Thyroid gland (tissue), 4 donors: ENCODE measurements at regions not wholly inside any gene's neighbourhood (a gene's known extent, or its start where the extent isn't known, plus 50 kb on each side); places are given as distances from the start of the nearest gene placed in this dataset.
"Not testable (repeated sequence)": the region's sequence is repeated elsewhere in the genome, so short reads cannot be mapped to it uniquely, and the experiment has no call there.

Experiments
- DNase-seq, 2 donors: peaks; one replicate each; pipeline ENCODE4 v3.0.0-alpha.2; 2019
- H3K27ac ChIP-seq, 3 donors: fragments of 200-600 bp; sonication (generic); 1 replicate in 2 of 3; 2 replicates in 1 of 3; pipeline ENCODE4 v1.5.1; 2016 to 2019; ENCODE audit warnings: mild to moderate bottlenecking in 1 of 3, moderate library complexity in 1 of 3
- H3K27me3 ChIP-seq: fragments of 200-600 bp; sonication (generic); one replicate; pipeline ENCODE4 v1.5.1; 2019
- H3K36me3 ChIP-seq, 2 donors: fragments of 200-600 bp; sonication (generic); one replicate each; pipeline ENCODE4 v1.5.1; 2016 to 2019
- H3K4me1 ChIP-seq, 2 donors: fragments of 200-600 bp; sonication (generic); one replicate each; pipeline ENCODE4 v1.5.1; 2017 to 2019
- H3K4me3 ChIP-seq, 3 donors: fragments of 200-600 bp; sonication (generic); replicated peaks in 1 of 3; 1 replicate in 2 of 3; 2 replicates in 1 of 3; pipeline ENCODE4 v1.5.1; 2016; ENCODE audit warnings: mild to moderate bottlenecking in 1 of 3
- H3K9me3 ChIP-seq: fragments of 200-600 bp; sonication (generic); one replicate; pipeline ENCODE4 v1.5.1; 2017
- POLR2A ChIP-seq, 2 donors: fragments of 450-650 bp; IDR thresholded peaks; one replicate each; pipeline ENCODE4 v1.6.1; 2017; ENCODE audit warnings: antibody characterized with exemption in 2 of 2, mild to moderate bottlenecking in 2 of 2, moderate library complexity in 1 of 2
- WGBS, 2 donors: methylation state at CpG; one replicate each; pipeline ENCODE4 v1.1.5; 2017; 5-methylcytosine and 5-hydroxymethylcytosine counted together
- intact Hi-C: fragments of 100-400 bp; cut with DNase I; formaldehyde crosslinking; loops from one replicate; pipeline ENCODE4 v1.15.1; 2023
- TF ChIP-seq, protein P1 (sequence below), 6 experiments: fragments of 200-600 bp in 3 of 6; fragments of 450-650 bp in 3 of 6; sonication (generic) in 3 of 6; IDR thresholded peaks; one replicate each; pipeline ENCODE4 v1.5.1; 2016 to 2019; ENCODE audit warnings: antibody characterized with exemption in 6 of 6, mild to moderate bottlenecking in 2 of 6, inconsistent platforms in 1 of 6, moderate library complexity in 1 of 6

DNA sequence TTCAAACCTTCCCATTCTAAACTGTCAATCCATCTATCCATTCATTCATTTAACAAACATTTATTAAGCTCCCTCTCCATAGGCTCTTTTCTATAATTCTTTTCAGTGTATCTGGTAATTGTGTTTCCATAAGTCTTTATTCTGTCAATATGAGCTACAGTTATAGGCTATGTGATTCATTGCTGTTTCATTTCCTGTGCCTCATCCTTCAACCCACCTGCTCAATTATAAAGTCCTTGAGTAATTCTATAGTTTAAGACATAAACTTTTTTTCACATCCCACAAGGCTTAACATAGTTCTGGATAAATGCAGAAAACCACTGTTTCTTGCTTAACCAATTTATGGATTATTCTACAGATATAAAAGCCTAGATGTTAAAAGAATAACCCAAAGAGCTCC is 84.2 kb upstream of the PIK3C3 start:
- Histone ChIP-seq H3K27ac (no peak overlapping the region), H3K9me3 (no peaks in the 10 kb centered on the region), H3K36me3 (no peaks in the 10 kb centered on the region), H3K4me3 (no peak overlapping the region), H3K4me1 (no peaks in the 10 kb centered on the region), H3K27me3 (no peaks in the 10 kb centered on the region)
- TF ChIP-seq, protein P1, sequence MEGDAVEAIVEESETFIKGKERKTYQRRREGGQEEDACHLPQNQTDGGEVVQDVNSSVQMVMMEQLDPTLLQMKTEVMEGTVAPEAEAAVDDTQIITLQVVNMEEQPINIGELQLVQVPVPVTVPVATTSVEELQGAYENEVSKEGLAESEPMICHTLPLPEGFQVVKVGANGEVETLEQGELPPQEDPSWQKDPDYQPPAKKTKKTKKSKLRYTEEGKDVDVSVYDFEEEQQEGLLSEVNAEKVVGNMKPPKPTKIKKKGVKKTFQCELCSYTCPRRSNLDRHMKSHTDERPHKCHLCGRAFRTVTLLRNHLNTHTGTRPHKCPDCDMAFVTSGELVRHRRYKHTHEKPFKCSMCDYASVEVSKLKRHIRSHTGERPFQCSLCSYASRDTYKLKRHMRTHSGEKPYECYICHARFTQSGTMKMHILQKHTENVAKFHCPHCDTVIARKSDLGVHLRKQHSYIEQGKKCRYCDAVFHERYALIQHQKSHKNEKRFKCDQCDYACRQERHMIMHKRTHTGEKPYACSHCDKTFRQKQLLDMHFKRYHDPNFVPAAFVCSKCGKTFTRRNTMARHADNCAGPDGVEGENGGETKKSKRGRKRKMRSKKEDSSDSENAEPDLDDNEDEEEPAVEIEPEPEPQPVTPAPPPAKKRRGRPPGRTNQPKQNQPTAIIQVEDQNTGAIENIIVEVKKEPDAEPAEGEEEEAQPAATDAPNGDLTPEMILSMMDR (IDR thresholded peaks at IDR 0.05) = no peak
- no peak for TF ChIP-seq POLR2A (IDR thresholded peaks at IDR 0.05)
- intact Hi-C loops = no loop called here
- no peak for DNase-seq

DNA sequence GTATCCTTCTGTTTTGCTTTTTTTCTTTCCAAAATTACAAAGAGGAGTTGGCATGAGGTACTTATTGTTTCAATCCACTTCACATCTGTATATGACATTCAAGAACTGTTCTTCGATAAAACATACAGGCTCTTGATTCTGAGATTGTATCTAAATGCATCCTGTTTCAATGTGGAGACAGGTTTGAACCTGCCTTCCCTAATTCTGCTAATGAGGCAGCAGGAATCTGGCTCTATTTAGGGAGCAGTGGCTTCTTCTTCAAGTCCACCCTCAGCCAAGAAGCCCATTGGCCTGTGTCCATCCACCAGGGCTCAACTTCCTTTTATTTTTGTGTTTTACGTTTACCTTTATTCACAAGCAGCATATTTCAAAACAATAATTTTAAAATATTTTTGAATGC is 84.8 kb upstream of the PIK3C3 start:
- Histone ChIP-seq H3K27ac (no peak overlapping the region), H3K9me3 (no peaks in the 10 kb centered on the region), H3K4me1 (no peaks in the 10 kb centered on the region), H3K27me3 (no peaks in the 10 kb centered on the region), H3K36me3 (no peaks in the 10 kb centered on the region), H3K4me3 (no peak overlapping the region)
- TF ChIP-seq, protein P1 (IDR thresholded peaks at IDR 0.05) = no peak
- no peak for TF ChIP-seq POLR2A (IDR thresholded peaks at IDR 0.05)
- no peak for DNase-seq
- intact Hi-C loops = no loop called here
- WGBS, 2 donors = 79 to 81% methylated on average over 2 of the region's 2 CpGs

DNA sequence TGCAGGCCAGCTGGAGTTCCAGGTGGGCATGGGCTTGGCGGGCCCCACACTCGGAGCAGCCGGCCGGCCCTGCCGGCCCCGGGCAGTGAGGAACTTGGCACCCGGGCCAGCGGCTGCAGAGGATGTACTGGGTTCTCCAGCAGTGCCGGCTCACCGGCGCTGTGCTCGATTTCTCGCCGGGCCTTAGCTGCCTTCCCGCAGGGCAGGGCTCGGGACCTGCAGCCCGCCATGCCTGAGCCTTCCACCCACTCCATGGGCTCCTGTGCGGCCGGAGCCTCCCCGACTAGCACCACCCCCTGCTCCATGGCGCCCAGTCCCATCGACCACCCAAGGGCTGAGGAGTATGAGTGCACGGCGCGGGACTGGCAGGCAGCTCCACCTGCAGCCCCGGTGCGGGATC is 89.2 kb upstream of the PIK3C3 start:
- DNase-seq, intact Hi-C loops, H3K27ac ChIP-seq, H3K9me3 ChIP-seq, H3K36me3 ChIP-seq, H3K27me3 ChIP-seq, H3K4me1 ChIP-seq, H3K4me3 ChIP-seq: not testable (repeated sequence)
- WGBS, 2 donors = 96 to 100% methylated on average over 9 of the region's 27 CpGs

DNA sequence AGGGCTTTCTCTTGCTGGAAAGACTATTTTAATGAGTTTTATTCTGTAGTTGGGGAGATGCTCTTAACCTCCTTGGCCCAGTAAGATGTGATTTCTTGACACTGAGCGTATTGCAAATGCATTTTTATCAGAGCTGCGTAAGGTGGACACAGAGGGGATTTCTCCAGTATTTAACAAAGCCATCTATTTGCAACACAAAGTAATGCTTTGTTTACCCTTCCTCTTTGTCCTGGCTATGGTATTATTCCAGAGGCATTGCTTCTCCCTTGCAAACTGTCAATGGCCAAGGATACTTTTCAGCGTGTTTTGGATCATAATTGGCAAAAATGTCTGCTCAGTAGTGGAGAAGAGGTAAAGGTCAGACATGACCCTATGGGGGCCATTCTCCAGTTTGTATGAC is 90.8 kb upstream of the PIK3C3 start:
- WGBS, 2 donors = 82 to 90% methylated on average over 3 of the region's 3 CpGs
- no peaks in the 10 kb centered on the region for H3K27me3 ChIP-seq
- TF ChIP-seq, protein P1 (IDR thresholded peaks at IDR 0.05) = no peak

DNA sequence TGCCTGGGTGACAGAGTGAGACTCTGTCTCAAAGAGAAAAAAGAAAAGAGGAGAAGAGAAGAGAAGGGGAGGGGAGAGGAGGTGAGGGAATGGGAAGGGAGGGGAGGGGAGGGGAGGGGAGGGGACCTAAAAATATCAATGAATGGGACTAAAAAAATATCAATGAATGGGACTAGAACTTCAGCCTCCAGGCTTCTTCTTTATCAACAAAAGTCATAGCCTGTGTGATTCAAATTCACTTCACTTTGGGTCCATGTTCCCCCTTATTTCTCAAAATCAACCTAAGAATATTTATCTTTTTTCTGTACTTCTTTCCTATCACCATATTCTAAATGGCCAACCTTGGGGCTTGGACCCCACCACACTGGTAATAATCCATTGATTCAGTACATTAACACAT is 92.1 kb upstream of the PIK3C3 start:
- intact Hi-C loops = no loop called here
- DNase-seq = no peak
- no peak overlapping the region for H3K4me3 ChIP-seq

More for the DNA sequence above, 90.8 kb upstream of the PIK3C3 start:
- Histone ChIP-seq H3K27ac (no peak overlapping the region), H3K4me1 (no peaks in the 10 kb centered on the region), H3K36me3 (no peaks in the 10 kb centered on the region), H3K9me3 (no peaks in the 10 kb centered on the region), H3K4me3 (no peak overlapping the region)
- intact Hi-C loops = no loop called here
- no peak for DNase-seq

More for the DNA sequence above, 92.1 kb upstream of the PIK3C3 start:
- Histone ChIP-seq H3K36me3 (no peaks in the 10 kb centered on the region), H3K9me3 (no peaks in the 10 kb centered on the region), H3K4me1 (no peaks in the 10 kb centered on the region), H3K27ac (no peak overlapping the region), H3K27me3 (no peaks in the 10 kb centered on the region)
- TF ChIP-seq POLR2A (IDR thresholded peaks at IDR 0.05) = no peak
- TF ChIP-seq, protein P1 (IDR thresholded peaks at IDR 0.05) = no peak
